ENCODE measurements at regions not wholly inside any gene's neighbourhood (a gene's known extent, or its start where the extent isn't known, plus 50 kb on each side); places are given as distances from the start of the nearest gene placed in this dataset.

- TF ChIP-seq, protein P1, sequence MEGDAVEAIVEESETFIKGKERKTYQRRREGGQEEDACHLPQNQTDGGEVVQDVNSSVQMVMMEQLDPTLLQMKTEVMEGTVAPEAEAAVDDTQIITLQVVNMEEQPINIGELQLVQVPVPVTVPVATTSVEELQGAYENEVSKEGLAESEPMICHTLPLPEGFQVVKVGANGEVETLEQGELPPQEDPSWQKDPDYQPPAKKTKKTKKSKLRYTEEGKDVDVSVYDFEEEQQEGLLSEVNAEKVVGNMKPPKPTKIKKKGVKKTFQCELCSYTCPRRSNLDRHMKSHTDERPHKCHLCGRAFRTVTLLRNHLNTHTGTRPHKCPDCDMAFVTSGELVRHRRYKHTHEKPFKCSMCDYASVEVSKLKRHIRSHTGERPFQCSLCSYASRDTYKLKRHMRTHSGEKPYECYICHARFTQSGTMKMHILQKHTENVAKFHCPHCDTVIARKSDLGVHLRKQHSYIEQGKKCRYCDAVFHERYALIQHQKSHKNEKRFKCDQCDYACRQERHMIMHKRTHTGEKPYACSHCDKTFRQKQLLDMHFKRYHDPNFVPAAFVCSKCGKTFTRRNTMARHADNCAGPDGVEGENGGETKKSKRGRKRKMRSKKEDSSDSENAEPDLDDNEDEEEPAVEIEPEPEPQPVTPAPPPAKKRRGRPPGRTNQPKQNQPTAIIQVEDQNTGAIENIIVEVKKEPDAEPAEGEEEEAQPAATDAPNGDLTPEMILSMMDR (IDR thresholded peaks at IDR 0.05; ENCODE audit: low read length), result no peak
- no peak for TF ChIP-seq EZH2 (IDR thresholded peaks at IDR 0.05; ENCODE audit: borderline replicate concordance, low read length)
Observed at GRCh38 chr3:137572931-137573330, 191.2 kb upstream of the SOX14 start.

All from OCI-LY1 (cell line).